ENCODE measurements at regions not wholly inside any gene's neighbourhood (a gene's known extent, or its start where the extent isn't known, plus 50 kb on each side); places are given as distances from the start of the nearest gene placed in this dataset.
"Not testable (repeated sequence)": the region's sequence is repeated elsewhere in the genome, so short reads cannot be mapped to it uniquely, and the experiment has no call there.

GRCh38 chr3:95717048-95717447, 1097.3 kb upstream of the EPHA6 start:
- DNase-seq = no peak

- no peak for DNase-seq
Observed at GRCh38 chr3:95718168-95718567, 1096.2 kb upstream of the EPHA6 start.

- no peak for DNase-seq
Observed at GRCh38 chr3:95719481-95719880, 1094.9 kb upstream of the EPHA6 start.

GRCh38 chr3:95721938-95722337, 1092.5 kb upstream of the EPHA6 start:
- no peak for DNase-seq

- no peak for DNase-seq
Observed at GRCh38 chr3:95725770-95726169, 1088.6 kb upstream of the EPHA6 start.

- DNase-seq = no peak
Observed at GRCh38 chr3:95731753-95732152, 1082.6 kb upstream of the EPHA6 start.

- no peak for DNase-seq
Observed at GRCh38 chr3:95733336-95733735, 1081.1 kb upstream of the EPHA6 start.

GRCh38 chr3:95738045-95738444, 1076.3 kb upstream of the EPHA6 start:
- DNase-seq = no peak

- DNase-seq = not testable (repeated sequence)
Observed at GRCh38 chr3:95744896-95745295, 1069.5 kb upstream of the EPHA6 start.

GRCh38 chr3:95750097-95750496, 1064.3 kb upstream of the EPHA6 start:
- no peak for DNase-seq

GRCh38 chr3:95751509-95751908, 1062.9 kb upstream of the EPHA6 start:
- no peak for DNase-seq

GRCh38 chr3:95752199-95752598, 1062.2 kb upstream of the EPHA6 start:
- DNase-seq = no peak

GRCh38 chr3:95758707-95759106, 1055.7 kb upstream of the EPHA6 start:
- DNase-seq = no peak

- no peak for DNase-seq
Observed at GRCh38 chr3:95759614-95760301, 1054.6 kb upstream of the EPHA6 start.

GRCh38 chr3:95775486-95776094, 1038.8 kb upstream of the EPHA6 start:
- no peak for DNase-seq

GRCh38 chr3:95781598-95781997, 1032.8 kb upstream of the EPHA6 start:
- no peak for DNase-seq

- DNase-seq = no peak
Observed at GRCh38 chr3:95789111-95789510, 1025.3 kb upstream of the EPHA6 start.

- DNase-seq = no peak
Observed at GRCh38 chr3:95797081-95797480, 1017.3 kb upstream of the EPHA6 start.

GRCh38 chr3:95798628-95799027, 1015.8 kb upstream of the EPHA6 start:
- DNase-seq = no peak

- no peak for DNase-seq
Observed at GRCh38 chr3:95810462-95810861, 1003.9 kb upstream of the EPHA6 start.

- no peak for DNase-seq
Observed at GRCh38 chr3:95813244-95813643, 1001.1 kb upstream of the EPHA6 start.

- no peak for DNase-seq
Observed at GRCh38 chr3:95815828-95816227, 998.6 kb upstream of the EPHA6 start.

- no peak for DNase-seq
Observed at GRCh38 chr3:95826419-95826818, 988.0 kb upstream of the EPHA6 start.

GRCh38 chr3:95832146-95832545, 982.2 kb upstream of the EPHA6 start:
- DNase-seq = no peak

- not testable (repeated sequence) for DNase-seq
Observed at GRCh38 chr3:95860628-95861027, 953.8 kb upstream of the EPHA6 start.
